Kidney (tissue), 13 donors: ENCODE measurements at regions not wholly inside any gene's neighbourhood (a gene's known extent, or its start where the extent isn't known, plus 50 kb on each side); places are given as distances from the start of the nearest gene placed in this dataset.

Source experiments
- DNase-seq, 5 donors: peaks; one replicate each; pipeline ENCODE4 v3.0.0-alpha.2; 2013 to 2020
- FAIRE-seq: peaks from 2 replicates; lab custom pipeline; 2012; peaks lifted over from hg19 to GRCh38; lab: Jason Lieb, UNC
- H3K27ac ChIP-seq, 2 donors: one replicate each; pipeline ENCODE4 v1.7.0; 2013; ENCODE audit warnings: low read depth in 2 of 2, low read length in 2 of 2, inconsistent platforms in 1 of 2
- H3K27me3 ChIP-seq: one replicate; pipeline ENCODE4 v1.7.1; 2013; ENCODE audit warnings: low read length, inconsistent platforms; ENCODE audit not compliant: control insufficient read depth, insufficient read depth
- H3K36me3 ChIP-seq, 3 donors: one replicate each; pipeline versions ENCODE4 v1.7.0 to v1.7.1; 2013; ENCODE audit warnings: low read length in 3 of 3, control low read depth in 1 of 3, inconsistent platforms in 1 of 3; ENCODE audit not compliant: insufficient read depth in 3 of 3, control insufficient read depth in 2 of 3
- H3K4me1 ChIP-seq, 3 donors: one replicate each; pipeline versions ENCODE4 v1.7.0 to v1.7.1; 2013; ENCODE audit warnings: low read length in 3 of 3, inconsistent platforms in 1 of 3, low read depth in 1 of 3; ENCODE audit not compliant: control insufficient read depth in 2 of 3, insufficient read depth in 2 of 3
- H3K4me3 ChIP-seq, 3 donors: one replicate each; pipeline versions ENCODE4 v1.7.0 to v1.8.1; 2013; ENCODE audit warnings: low read length in 3 of 3, control low read depth in 1 of 3, inconsistent platforms in 1 of 3
- H3K9ac ChIP-seq, 3 donors: one replicate each; pipeline versions ENCODE4 v1.7.0 to v1.7.1; 2013; ENCODE audit warnings: low read length in 3 of 3, control low read depth in 1 of 3, inconsistent platforms in 1 of 3
- H3K9me3 ChIP-seq, 3 donors: one replicate each; pipeline versions ENCODE4 v1.7.0 to v1.7.1; 2013; ENCODE audit warnings: low read length in 3 of 3, control low read depth in 1 of 3, inconsistent platforms in 1 of 3; ENCODE audit not compliant: control insufficient read depth in 2 of 3, insufficient read depth in 1 of 3
- CTCF ChIP-seq: IDR thresholded peaks from 3 replicates; pipeline ENCODE4 v1.5.1; 2012; ENCODE audit warnings: mild to moderate bottlenecking, moderate library complexity, borderline replicate concordance; ENCODE audit not compliant: insufficient read depth; ENCODE audit errors: extremely low read depth
- intact Hi-C: fragments of 100-400 bp; cut with DNase I; formaldehyde crosslinking; loops from one replicate; pipeline ENCODE4 v1.11.1; 2022
- donor health status: control.
- donor health status: control.
- donor health status: control.
- donor health status: control.
- donor health status: control.
- donor health status: DM: yes; HTN: yes; CAD: no.
- donor health status: Normal renal cell carcinoma (clear cell type).

GRCh38 chr9:126062158-126062886 is 264.3 kb upstream of the MVB12B start:
- TF ChIP-seq CTCF = no peak
- no peak overlapping the region for H3K9ac ChIP-seq
- H3K27ac ChIP-seq = no peak overlapping the region
- peaks cover 0 to 3% (median 0%) of the 10 kb centered on the region in 3 donors for H3K9me3 ChIP-seq
- FAIRE-seq (no peak), DNase-seq (no peak)
- peaks cover 2% of the 10 kb centered on the region for H3K27me3 ChIP-seq
- H3K4me3 ChIP-seq = no peak overlapping the region
- intact Hi-C loops = no loop called here
- H3K36me3 ChIP-seq = no peaks in the 10 kb centered on the region
- no peaks in the 10 kb centered on the region for H3K4me1 ChIP-seq

- Histone ChIP-seq H3K4me3 (no peak overlapping the region), H3K9ac (no peak overlapping the region), H3K36me3 (no peaks in the 10 kb centered on the region), H3K4me1 (no peaks in the 10 kb centered on the region), H3K9me3 (peaks cover 0 to 3% (median 0%) of the 10 kb centered on the region in 3 donors), H3K27ac (no peak overlapping the region), H3K27me3 (peaks cover 2% of the 10 kb centered on the region)
- no peak for TF ChIP-seq CTCF
- FAIRE-seq = no peak
- DNase-seq = no peak
- intact Hi-C loops = no loop called here
Observed at GRCh38 chr9:126063326-126063725, 263.3 kb upstream of the MVB12B start.

GRCh38 chr9:126066131-126066530 is 260.5 kb upstream of the MVB12B start:
- Histone ChIP-seq H3K9ac (no peak overlapping the region), H3K4me3 (no peak overlapping the region), H3K27ac (no peak overlapping the region), H3K27me3 (peaks cover 2% of the 10 kb centered on the region), H3K4me1 (no peaks in the 10 kb centered on the region), H3K9me3 (peaks cover 0 to 3% (median 0%) of the 10 kb centered on the region in 3 donors), H3K36me3 (no peaks in the 10 kb centered on the region)
- DNase-seq (no peak), FAIRE-seq (no peak)
- TF ChIP-seq CTCF = no peak
- intact Hi-C loops = no loop called here
